GM12892 (cell line): ENCODE measurements at regions not wholly inside any gene's neighbourhood (a gene's known extent, or its start where the extent isn't known, plus 50 kb on each side); places are given as distances from the start of the nearest gene placed in this dataset.

Source experiments
- POLR2A ChIP-seq: IDR thresholded peaks from 2 replicates; pipeline ENCODE4 v1.6.1; 2011; ENCODE audit warnings: low read depth, low read length, control low read depth
- TAF1 ChIP-seq: IDR thresholded peaks from 2 replicates; pipeline ENCODE4 v1.6.1; 2011; ENCODE audit warnings: low read depth, mild to moderate bottlenecking, control low read depth, low read length, borderline replicate concordance

DNA sequence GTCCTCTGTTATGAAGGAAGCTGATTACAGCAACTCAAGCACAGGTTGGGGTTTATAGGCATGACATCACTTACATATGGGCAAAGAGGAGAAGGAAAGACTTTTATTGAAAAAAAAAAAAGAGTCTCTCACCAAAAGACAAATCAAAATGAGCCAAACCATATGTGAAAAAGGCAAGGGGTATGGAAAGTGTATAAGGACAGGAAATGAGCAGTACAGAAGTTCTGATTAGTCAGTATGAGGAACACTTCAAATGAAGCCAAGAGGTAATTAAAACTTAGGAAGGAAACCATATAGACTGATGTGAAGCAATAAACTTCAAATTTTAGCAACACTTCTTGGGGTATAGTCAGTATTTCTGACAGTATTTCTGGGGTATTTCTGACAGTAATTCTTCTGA, 1372.6 kb downstream of the CDH11 start:
- no peak for TF ChIP-seq TAF1
- TF ChIP-seq POLR2A, result no peak
